HepG2 (cell line): ENCODE measurements at regions not wholly inside any gene's neighbourhood (a gene's known extent, or its start where the extent isn't known, plus 50 kb on each side); places are given as distances from the start of the nearest gene placed in this dataset.

Source experiments
- KDM5A ChIP-seq: fragments of 200-600 bp; sonication (generic); IDR thresholded peaks from 2 replicates; pipeline ENCODE4 v1.7.0; 2018; ENCODE audit warnings: antibody characterized with exemption, mild to moderate bottlenecking, low read length, borderline replicate concordance
- ONECUT2 ChIP-seq: sonication (generic); formaldehyde crosslinking; IDR thresholded peaks from 2 replicates; pipeline ENCODE4 v1.4.0; 2020; ENCODE audit warnings: missing genetic modification reagents
- TBP ChIP-seq: sonication (generic); formaldehyde crosslinking; IDR thresholded peaks from 2 replicates; pipeline ENCODE4 v1.5.0; 2020; ENCODE audit warnings: missing genetic modification reagents
- TCF12 ChIP-seq, 2 experiments: fragments of 450-650 bp in 1 of 2; sonication (generic) in 1 of 2; formaldehyde crosslinking in 1 of 2; IDR thresholded peaks; 2 replicates each; pipeline versions ENCODE4 v1.6.1 to v1.8.0; 2017 to 2022; ENCODE audit warnings: antibody characterized with exemption in 1 of 2, mild to moderate bottlenecking in 1 of 2, missing genetic modification reagents in 1 of 2, moderate library complexity in 1 of 2
- ZMAT3 ChIP-seq: sonication (generic); formaldehyde crosslinking; conservative IDR thresholded peaks from 2 replicates; pipeline ENCODE4 v1.7.0; 2021; ENCODE audit warnings: missing genetic modification reagents
- ZNF10 ChIP-seq: sonication (generic); formaldehyde crosslinking; IDR thresholded peaks from 2 replicates; pipeline ENCODE4 v1.4.0; 2020; ENCODE audit warnings: mild to moderate bottlenecking, low read depth, missing genetic modification reagents, borderline replicate concordance
- ZNF275 ChIP-seq: sonication (generic); formaldehyde crosslinking; IDR thresholded peaks from 2 replicates; pipeline ENCODE4 v1.8.0; 2022; ENCODE audit warnings: missing genetic modification reagents, mild to moderate bottlenecking, inconsistent platforms, borderline replicate concordance
- ZNF550 ChIP-seq: sonication (generic); formaldehyde crosslinking; IDR thresholded peaks from 2 replicates; pipeline ENCODE4 v1.4.0; 2020; ENCODE audit warnings: mild to moderate bottlenecking, missing genetic modification reagents, borderline replicate concordance
- ZNF556 ChIP-seq: sonication (generic); formaldehyde crosslinking; IDR thresholded peaks from 2 replicates; pipeline ENCODE4 v1.4.0; 2020; ENCODE audit warnings: mild to moderate bottlenecking, missing genetic modification reagents, borderline replicate concordance
- ZSCAN12 ChIP-seq: sonication (generic); formaldehyde crosslinking; IDR thresholded peaks from 2 replicates; pipeline ENCODE4 v1.9.0; 2021; ENCODE audit warnings: mild to moderate bottlenecking, missing genetic modification reagents
- ZSCAN9 ChIP-seq: IDR thresholded peaks from 2 replicates; pipeline ENCODE4 v1.6.1; 2016; ENCODE audit warnings: borderline replicate concordance
- TF ChIP-seq, protein P1 (sequence below): sonication (generic); formaldehyde crosslinking; IDR thresholded peaks from 2 replicates; pipeline ENCODE4 v1.4.0; 2020; ENCODE audit warnings: missing genetic modification reagents
- TF ChIP-seq, protein P2 (sequence below): sonication (generic); formaldehyde crosslinking; conservative IDR thresholded peaks from 2 replicates; pipeline ENCODE4 v1.4.0; 2020; ENCODE audit warnings: missing genetic modification reagents
- TF ChIP-seq, protein P3 (sequence below): IDR thresholded peaks from 2 replicates; pipeline ENCODE4 v1.6.1; 2018; ENCODE audit warnings: missing genetic modification reagents, mild to moderate bottlenecking, missing compliant biosample characterization
- TF ChIP-seq, protein P4 (sequence below): sonication (generic); formaldehyde crosslinking; IDR thresholded peaks from 2 replicates; pipeline ENCODE4 v1.4.0; 2020; ENCODE audit warnings: missing genetic modification reagents
- TF ChIP-seq, protein P5 (sequence below): sonication (generic); formaldehyde crosslinking; IDR thresholded peaks from 2 replicates; pipeline ENCODE4 v1.5.0; 2020; ENCODE audit warnings: mild to moderate bottlenecking, missing genetic modification reagents, moderate library complexity

GRCh38 chr2:222795450-222796357 is 65.1 kb upstream of the ACSL3 start (continued):
- TF ChIP-seq, protein P1, sequence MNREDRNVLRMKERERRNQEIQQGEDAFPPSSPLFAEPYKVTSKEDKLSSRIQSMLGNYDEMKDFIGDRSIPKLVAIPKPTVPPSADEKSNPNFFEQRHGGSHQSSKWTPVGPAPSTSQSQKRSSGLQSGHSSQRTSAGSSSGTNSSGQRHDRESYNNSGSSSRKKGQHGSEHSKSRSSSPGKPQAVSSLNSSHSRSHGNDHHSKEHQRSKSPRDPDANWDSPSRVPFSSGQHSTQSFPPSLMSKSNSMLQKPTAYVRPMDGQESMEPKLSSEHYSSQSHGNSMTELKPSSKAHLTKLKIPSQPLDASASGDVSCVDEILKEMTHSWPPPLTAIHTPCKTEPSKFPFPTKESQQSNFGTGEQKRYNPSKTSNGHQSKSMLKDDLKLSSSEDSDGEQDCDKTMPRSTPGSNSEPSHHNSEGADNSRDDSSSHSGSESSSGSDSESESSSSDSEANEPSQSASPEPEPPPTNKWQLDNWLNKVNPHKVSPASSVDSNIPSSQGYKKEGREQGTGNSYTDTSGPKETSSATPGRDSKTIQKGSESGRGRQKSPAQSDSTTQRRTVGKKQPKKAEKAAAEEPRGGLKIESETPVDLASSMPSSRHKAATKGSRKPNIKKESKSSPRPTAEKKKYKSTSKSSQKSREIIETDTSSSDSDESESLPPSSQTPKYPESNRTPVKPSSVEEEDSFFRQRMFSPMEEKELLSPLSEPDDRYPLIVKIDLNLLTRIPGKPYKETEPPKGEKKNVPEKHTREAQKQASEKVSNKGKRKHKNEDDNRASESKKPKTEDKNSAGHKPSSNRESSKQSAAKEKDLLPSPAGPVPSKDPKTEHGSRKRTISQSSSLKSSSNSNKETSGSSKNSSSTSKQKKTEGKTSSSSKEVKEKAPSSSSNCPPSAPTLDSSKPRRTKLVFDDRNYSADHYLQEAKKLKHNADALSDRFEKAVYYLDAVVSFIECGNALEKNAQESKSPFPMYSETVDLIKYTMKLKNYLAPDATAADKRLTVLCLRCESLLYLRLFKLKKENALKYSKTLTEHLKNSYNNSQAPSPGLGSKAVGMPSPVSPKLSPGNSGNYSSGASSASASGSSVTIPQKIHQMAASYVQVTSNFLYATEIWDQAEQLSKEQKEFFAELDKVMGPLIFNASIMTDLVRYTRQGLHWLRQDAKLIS (CRISPR knock-in tag) = no peak
- TF ChIP-seq, protein P2, sequence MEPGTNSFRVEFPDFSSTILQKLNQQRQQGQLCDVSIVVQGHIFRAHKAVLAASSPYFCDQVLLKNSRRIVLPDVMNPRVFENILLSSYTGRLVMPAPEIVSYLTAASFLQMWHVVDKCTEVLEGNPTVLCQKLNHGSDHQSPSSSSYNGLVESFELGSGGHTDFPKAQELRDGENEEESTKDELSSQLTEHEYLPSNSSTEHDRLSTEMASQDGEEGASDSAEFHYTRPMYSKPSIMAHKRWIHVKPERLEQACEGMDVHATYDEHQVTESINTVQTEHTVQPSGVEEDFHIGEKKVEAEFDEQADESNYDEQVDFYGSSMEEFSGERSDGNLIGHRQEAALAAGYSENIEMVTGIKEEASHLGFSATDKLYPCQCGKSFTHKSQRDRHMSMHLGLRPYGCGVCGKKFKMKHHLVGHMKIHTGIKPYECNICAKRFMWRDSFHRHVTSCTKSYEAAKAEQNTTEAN = peak; percentile 61
- no peak for TF ChIP-seq TBP
- TF ChIP-seq ZNF275 = no peak
- TF ChIP-seq ZSCAN9 (CRISPR knock-in tag) = peak; percentile 48; the same call in 1 of the 2 replicates
- no peak for TF ChIP-seq ZNF550
- TF ChIP-seq TCF12 (IDR thresholded peaks at IDR 0.05) = no peak
- TF ChIP-seq TCF12 (CRISPR knock-in tag; IDR thresholded peaks at IDR 0.05) = peak; percentile 82; the same call in 1 of the 2 replicates
- peak; percentile 72 for TF ChIP-seq ONECUT2 (CRISPR knock-in tag)
- TF ChIP-seq ZNF10 = no peak
- TF ChIP-seq, protein P3, sequence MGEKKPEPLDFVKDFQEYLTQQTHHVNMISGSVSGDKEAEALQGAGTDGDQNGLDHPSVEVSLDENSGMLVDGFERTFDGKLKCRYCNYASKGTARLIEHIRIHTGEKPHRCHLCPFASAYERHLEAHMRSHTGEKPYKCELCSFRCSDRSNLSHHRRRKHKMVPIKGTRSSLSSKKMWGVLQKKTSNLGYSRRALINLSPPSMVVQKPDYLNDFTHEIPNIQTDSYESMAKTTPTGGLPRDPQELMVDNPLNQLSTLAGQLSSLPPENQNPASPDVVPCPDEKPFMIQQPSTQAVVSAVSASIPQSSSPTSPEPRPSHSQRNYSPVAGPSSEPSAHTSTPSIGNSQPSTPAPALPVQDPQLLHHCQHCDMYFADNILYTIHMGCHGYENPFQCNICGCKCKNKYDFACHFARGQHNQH = peak; percentile 19; the same call in 1 of the 2 replicates
- TF ChIP-seq, protein P4, sequence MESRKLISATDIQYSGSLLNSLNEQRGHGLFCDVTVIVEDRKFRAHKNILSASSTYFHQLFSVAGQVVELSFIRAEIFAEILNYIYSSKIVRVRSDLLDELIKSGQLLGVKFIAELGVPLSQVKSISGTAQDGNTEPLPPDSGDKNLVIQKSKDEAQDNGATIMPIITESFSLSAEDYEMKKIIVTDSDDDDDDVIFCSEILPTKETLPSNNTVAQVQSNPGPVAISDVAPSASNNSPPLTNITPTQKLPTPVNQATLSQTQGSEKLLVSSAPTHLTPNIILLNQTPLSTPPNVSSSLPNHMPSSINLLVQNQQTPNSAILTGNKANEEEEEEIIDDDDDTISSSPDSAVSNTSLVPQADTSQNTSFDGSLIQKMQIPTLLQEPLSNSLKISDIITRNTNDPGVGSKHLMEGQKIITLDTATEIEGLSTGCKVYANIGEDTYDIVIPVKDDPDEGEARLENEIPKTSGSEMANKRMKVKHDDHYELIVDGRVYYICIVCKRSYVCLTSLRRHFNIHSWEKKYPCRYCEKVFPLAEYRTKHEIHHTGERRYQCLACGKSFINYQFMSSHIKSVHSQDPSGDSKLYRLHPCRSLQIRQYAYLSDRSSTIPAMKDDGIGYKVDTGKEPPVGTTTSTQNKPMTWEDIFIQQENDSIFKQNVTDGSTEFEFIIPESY = no peak
- TF ChIP-seq ZSCAN12 (CRISPR knock-in tag) = no peak
- TF ChIP-seq, protein P5, sequence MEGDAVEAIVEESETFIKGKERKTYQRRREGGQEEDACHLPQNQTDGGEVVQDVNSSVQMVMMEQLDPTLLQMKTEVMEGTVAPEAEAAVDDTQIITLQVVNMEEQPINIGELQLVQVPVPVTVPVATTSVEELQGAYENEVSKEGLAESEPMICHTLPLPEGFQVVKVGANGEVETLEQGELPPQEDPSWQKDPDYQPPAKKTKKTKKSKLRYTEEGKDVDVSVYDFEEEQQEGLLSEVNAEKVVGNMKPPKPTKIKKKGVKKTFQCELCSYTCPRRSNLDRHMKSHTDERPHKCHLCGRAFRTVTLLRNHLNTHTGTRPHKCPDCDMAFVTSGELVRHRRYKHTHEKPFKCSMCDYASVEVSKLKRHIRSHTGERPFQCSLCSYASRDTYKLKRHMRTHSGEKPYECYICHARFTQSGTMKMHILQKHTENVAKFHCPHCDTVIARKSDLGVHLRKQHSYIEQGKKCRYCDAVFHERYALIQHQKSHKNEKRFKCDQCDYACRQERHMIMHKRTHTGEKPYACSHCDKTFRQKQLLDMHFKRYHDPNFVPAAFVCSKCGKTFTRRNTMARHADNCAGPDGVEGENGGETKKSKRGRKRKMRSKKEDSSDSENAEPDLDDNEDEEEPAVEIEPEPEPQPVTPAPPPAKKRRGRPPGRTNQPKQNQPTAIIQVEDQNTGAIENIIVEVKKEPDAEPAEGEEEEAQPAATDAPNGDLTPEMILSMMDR (CRISPR knock-in tag) = no peak
- TF ChIP-seq ZMAT3 (CRISPR knock-in tag) = no peak
- no peak for TF ChIP-seq KDM5A
- TF ChIP-seq ZNF556 = 0 out of 2 replicates have a peak, but pooled peaks have one; percentile 14
